ENCODE measurements at regions not wholly inside any gene's neighbourhood (a gene's known extent, or its start where the extent isn't known, plus 50 kb on each side); places are given as distances from the start of the nearest gene placed in this dataset.
"Not testable (repeated sequence)": the region's sequence is repeated elsewhere in the genome, so short reads cannot be mapped to it uniquely, and the experiment has no call there.

GRCh38 chr12:116360579-116361413 is 83.3 kb upstream of the MED13L start:
- DNase-seq (ENCODE audit: low read depth in 2 of 3, low spot score in 1 of 3), result no peak

GRCh38 chr12:116361414-116362223 is 84.1 kb upstream of the MED13L start:
- DNase-seq (ENCODE audit: low read depth in 2 of 3, low spot score in 1 of 3), result no peak

GRCh38 chr12:116365114-116365513 is 87.6 kb upstream of the MED13L start:
- no peak for DNase-seq (ENCODE audit: low read depth in 2 of 3, low spot score in 1 of 3)

- DNase-seq (ENCODE audit: low read depth in 2 of 3, low spot score in 1 of 3), result no peak
Observed at GRCh38 chr12:116365606-116366455, 88.3 kb upstream of the MED13L start.

GRCh38 chr12:116366456-116366776 is 88.9 kb upstream of the MED13L start:
- no peak for DNase-seq (ENCODE audit: low read depth in 2 of 3, low spot score in 1 of 3)

- DNase-seq (ENCODE audit: low read depth in 2 of 3, low spot score in 1 of 3), result no peak
Observed at GRCh38 chr12:116366824-116367223, 89.3 kb upstream of the MED13L start.

GRCh38 chr12:116368196-116369194 is 91.0 kb upstream of the MED13L start:
- DNase-seq (ENCODE audit: low read depth in 2 of 3, low spot score in 1 of 3), result no peak

GRCh38 chr12:116370004-116370404 is 92.5 kb upstream of the MED13L start:
- no peak for DNase-seq (ENCODE audit: low read depth in 2 of 3, low spot score in 1 of 3)

- no peak for DNase-seq (ENCODE audit: low read depth in 2 of 3, low spot score in 1 of 3)
Observed at GRCh38 chr12:116370886-116371580, 93.5 kb upstream of the MED13L start.

GRCh38 chr12:116372815-116373214 is 95.3 kb upstream of the MED13L start:
- DNase-seq (ENCODE audit: low read depth in 2 of 3, low spot score in 1 of 3), result no peak

GRCh38 chr12:116373572-116374206 is 96.2 kb upstream of the MED13L start:
- DNase-seq (ENCODE audit: low read depth in 2 of 3, low spot score in 1 of 3), result no peak

GRCh38 chr12:116374207-116374606 is 96.7 kb upstream of the MED13L start:
- no peak for DNase-seq (ENCODE audit: low read depth in 2 of 3, low spot score in 1 of 3)

- DNase-seq (ENCODE audit: low read depth in 2 of 3, low spot score in 1 of 3), result no peak
Observed at GRCh38 chr12:116375278-116375842, 97.9 kb upstream of the MED13L start.

GRCh38 chr12:116376354-116377193 is 99.1 kb upstream of the MED13L start:
- DNase-seq (ENCODE audit: low read depth in 2 of 3, low spot score in 1 of 3), result peak in 1 of 3 donors; percentile 21

GRCh38 chr12:116377194-116377571 is 99.7 kb upstream of the MED13L start:
- DNase-seq (ENCODE audit: low read depth in 2 of 3, low spot score in 1 of 3), result not testable (repeated sequence)

- DNase-seq (ENCODE audit: low read depth in 2 of 3, low spot score in 1 of 3), result no peak
Observed at GRCh38 chr12:116378002-116378401, 100.5 kb upstream of the MED13L start.

GRCh38 chr12:116380108-116380507 is 102.6 kb upstream of the MED13L start:
- no peak for DNase-seq (ENCODE audit: low read depth in 2 of 3, low spot score in 1 of 3)

- not testable (repeated sequence) for DNase-seq (ENCODE audit: low read depth in 2 of 3, low spot score in 1 of 3)
Observed at GRCh38 chr12:116380740-116381139, 103.2 kb upstream of the MED13L start.

Measured in stimulated activated CD4-positive, alpha-beta T cell treated with anti-CD3 and anti-CD28 coated beads, Interleukin-12 subunit alpha, Interleukin-12 subunit beta, amount 100 ng/mL, for 48 hours (primary cell).